ENCODE measurements at regions not wholly inside any gene's neighbourhood (a gene's known extent, or its start where the extent isn't known, plus 50 kb on each side); places are given as distances from the start of the nearest gene placed in this dataset.

- DNase-seq (ENCODE audit: low read depth, low spot score) (no peak), ATAC-seq (no peak)
- H3K4me1 ChIP-seq (ENCODE audit: control insufficient read depth, insufficient read depth, low read length): no peaks in the 10 kb centered on the region
- H3K36me3 ChIP-seq (ENCODE audit: control insufficient read depth, insufficient read depth, low read length): no peaks in the 10 kb centered on the region
- H3K4me3 ChIP-seq (ENCODE audit: low read depth in 2 of 2, low read length in 2 of 2): no peak overlapping the region
- intact Hi-C loops (cut with micrococcal nuclease; ENCODE audit: unreplicated experiment): no loop called here
- H3K9me3 ChIP-seq (ENCODE audit: control insufficient read depth, insufficient read depth, low read depth, low read length): peaks cover 3% of the 10 kb centered on the region; the same call in 1 of the 2 replicates
- POLR2A ChIA-PET: no interaction called here
- H3K27me3 ChIP-seq (ENCODE audit: control insufficient read depth, insufficient read depth, low read length): no peaks in the 10 kb centered on the region
- no TSS peak for BruUV-seq (replicated peaks)
- no peak for TF ChIP-seq CTCF (IDR thresholded peaks at IDR 0.05)
- no peak for TF ChIP-seq TCF7L2 (IDR thresholded peaks at IDR 0.05; ENCODE audit: low read depth, low read length)
- no peak for TF ChIP-seq POLR2AphosphoS5 (IDR thresholded peaks at IDR 0.05; ENCODE audit: low read depth, low read length)
- TF ChIP-seq REST (IDR thresholded peaks at IDR 0.05; ENCODE audit: insufficient read depth in 1 of 2, low read depth in 2 of 2, low read length in 1 of 2): no peak
- TF ChIP-seq SIN3A (IDR thresholded peaks at IDR 0.05; ENCODE audit: borderline replicate concordance, insufficient read depth, low read depth, low read length): no peak
- CTCF ChIA-PET: no interaction called here
- no peak overlapping the region for H3K27ac ChIP-seq (ENCODE audit: low read length)
- in situ Hi-C loops (cut with HindIII; ENCODE audit: low pct_unique_long_range_greater_than_20kb, low sequenced_read_pairs): no loop called here
Measured at GRCh38 chr2:12896318-12896982, 179.7 kb downstream of the TRIB2 start.

GRCh38 chr2:12897181-12897580 is 180.4 kb downstream of the TRIB2 start:
- Histone ChIP-seq H3K9me3 (ENCODE audit: control insufficient read depth, insufficient read depth, low read depth, low read length) (peaks cover 3% of the 10 kb centered on the region; the same call in 1 of the 2 replicates), H3K27ac (ENCODE audit: low read length) (no peak overlapping the region), H3K4me1 (ENCODE audit: control insufficient read depth, insufficient read depth, low read length) (no peaks in the 10 kb centered on the region), H3K4me3 (ENCODE audit: low read depth in 2 of 2, low read length in 2 of 2) (no peak overlapping the region), H3K36me3 (ENCODE audit: control insufficient read depth, insufficient read depth, low read length) (no peaks in the 10 kb centered on the region), H3K27me3 (ENCODE audit: control insufficient read depth, insufficient read depth, low read length) (no peaks in the 10 kb centered on the region)
- no TSS peak for BruUV-seq (replicated peaks)
- CTCF ChIA-PET: no interaction called here
- TF ChIP-seq CTCF (IDR thresholded peaks at IDR 0.05): no peak; the same call in 1 of the 2 replicates
- TF ChIP-seq REST (IDR thresholded peaks at IDR 0.05; ENCODE audit: insufficient read depth in 1 of 2, low read depth in 2 of 2, low read length in 1 of 2): no peak
- TF ChIP-seq TCF7L2 (IDR thresholded peaks at IDR 0.05; ENCODE audit: low read depth, low read length): no peak
- TF ChIP-seq POLR2AphosphoS5 (IDR thresholded peaks at IDR 0.05; ENCODE audit: low read depth, low read length): no peak
- no peak for TF ChIP-seq SIN3A (IDR thresholded peaks at IDR 0.05; ENCODE audit: borderline replicate concordance, insufficient read depth, low read depth, low read length)
- in situ Hi-C loops (cut with HindIII; ENCODE audit: low pct_unique_long_range_greater_than_20kb, low sequenced_read_pairs) (no loop called here), intact Hi-C loops (cut with micrococcal nuclease; ENCODE audit: unreplicated experiment) (no loop called here)
- ATAC-seq (no peak), DNase-seq (ENCODE audit: low read depth, low spot score) (no peak)
- POLR2A ChIA-PET: no interaction called here

Measured in Panc1 (cell line).